Endothelial cell of umbilical vein (primary cell): ENCODE measurements at regions not wholly inside any gene's neighbourhood (a gene's known extent, or its start where the extent isn't known, plus 50 kb on each side); places are given as distances from the start of the nearest gene placed in this dataset.

Experiments used
- BruUV-seq: library from RNA; stranded (reverse); fragments of 400-500 nt; replicated peaks from 2 replicates; lab custom pipeline; 2021; lab: Mats Ljungman, UMichigan
- CTCF ChIA-PET: fragments of 300-600, 350-600 bp; sonication (Branson Sonifier 250); formaldehyde crosslinking; loops from one replicate; lab custom pipeline; 2021; ENCODE audit warnings: antibody characterized with exemption, inconsistent platforms; lab: Charles Lee
- POLR2A ChIA-PET: fragments of 300-600, 350-600 bp; sonication (Branson Sonifier 250); formaldehyde crosslinking; loops from one replicate; lab custom pipeline; 2021; ENCODE audit warnings: antibody characterized with exemption, inconsistent platforms; lab: Charles Lee
- DNase-seq: peaks from one replicate; pipeline ENCODE4 v3.0.0-alpha.2; 2011; ENCODE audit warnings: low read depth, low spot score
- FAIRE-seq: peaks from 2 replicates; lab custom pipeline; 2011; peaks lifted over from hg19 to GRCh38; lab: Jason Lieb, UNC
- H2AFZ ChIP-seq: 2 replicates; pipeline ENCODE4 v1.6.0; 2012; ENCODE audit warnings: low read depth, low read length, control low read depth, inconsistent platforms
- H3K27ac ChIP-seq: 2 replicates; pipeline ENCODE4 v1.5.1; 2011; ENCODE audit warnings: low read depth, mild to moderate bottlenecking, control low read depth, low read length, moderate library complexity; ENCODE audit not compliant: insufficient read depth
- H3K27me3 ChIP-seq, 2 experiments: 2 replicates each; pipeline versions ENCODE4 v1.6.0 to v1.6.1; 2011; ENCODE audit warnings: low read length in 2 of 2, mixed read lengths in 1 of 2; ENCODE audit not compliant: control insufficient read depth in 2 of 2, insufficient read depth in 2 of 2
- H3K36me3 ChIP-seq, 2 experiments: 2 replicates in 1 of 2; 3 replicates in 1 of 2; pipeline ENCODE4 v1.5.1; 2011; ENCODE audit warnings: low read length in 2 of 2, mild to moderate bottlenecking in 1 of 2, moderate library complexity in 1 of 2; ENCODE audit not compliant: control insufficient read depth in 2 of 2, insufficient read depth in 2 of 2; ENCODE audit errors: extremely low read depth in 1 of 2
- H3K4me1 ChIP-seq: 3 replicates; pipeline ENCODE4 v1.5.1; 2011; ENCODE audit warnings: mild to moderate bottlenecking, low read length; ENCODE audit not compliant: control insufficient read depth, insufficient read depth; ENCODE audit errors: extremely low read depth
- H3K4me2 ChIP-seq: 2 replicates; pipeline ENCODE4 v1.6.1; 2011; ENCODE audit warnings: low read length, control low read depth, mixed read lengths; ENCODE audit not compliant: insufficient read depth
- H3K4me3 ChIP-seq, 3 experiments: fragments of 200-600 bp in 1 of 3; sonication (generic), shearing (Covaris generic) in 1 of 3; replicated peaks in 1 of 3; 2 replicates each; pipeline ENCODE4 v1.5.1; 2011 to 2016; ENCODE audit warnings: control low read depth in 3 of 3, low read length in 3 of 3, mild to moderate bottlenecking in 2 of 3, inconsistent platforms in 1 of 3, low read depth in 1 of 3, moderate library complexity in 1 of 3; ENCODE audit not compliant: insufficient read depth in 1 of 3
- H3K79me2 ChIP-seq: 2 replicates; pipeline ENCODE4 v1.6.0; 2012; ENCODE audit warnings: low read length, inconsistent platforms; ENCODE audit not compliant: control insufficient read depth, insufficient read depth
- H3K9ac ChIP-seq: replicated peaks from 2 replicates; pipeline ENCODE3; 2011; ENCODE audit warnings: low read length, control low read depth; ENCODE audit not compliant: insufficient read depth; ENCODE audit errors: extremely low read depth
- H3K9me1 ChIP-seq: replicated peaks from 3 replicates; pipeline ENCODE4 v1.6.0; 2011; ENCODE audit warnings: mild to moderate bottlenecking, low read length; ENCODE audit not compliant: control insufficient read depth, insufficient read depth; ENCODE audit errors: extremely low read depth
- H3K9me3 ChIP-seq: replicated peaks from 2 replicates; pipeline ENCODE4 v1.5.1; 2012; ENCODE audit warnings: low read length, inconsistent platforms; ENCODE audit not compliant: control insufficient read depth, insufficient read depth
- H4K20me1 ChIP-seq: replicated peaks from 2 replicates; pipeline ENCODE3; 2011; ENCODE audit warnings: mild to moderate bottlenecking, low read length; ENCODE audit not compliant: control insufficient read depth, insufficient read depth; ENCODE audit errors: extremely low read depth
- EZH2 ChIP-seq: IDR thresholded peaks from 2 replicates; pipeline ENCODE4 v1.6.1; 2012; ENCODE audit warnings: borderline replicate concordance, low read depth, mild to moderate bottlenecking, moderate library complexity, low read length, inconsistent platforms; ENCODE audit not compliant: severe bottlenecking
- FOS ChIP-seq: IDR thresholded peaks from 2 replicates; pipeline ENCODE4 v1.6.1; 2011; ENCODE audit warnings: mild to moderate bottlenecking, low read length, moderate library complexity, borderline replicate concordance; ENCODE audit not compliant: insufficient read depth
- GATA2 ChIP-seq: IDR thresholded peaks from 2 replicates; pipeline ENCODE4 v1.7.0; 2011; ENCODE audit warnings: low read depth, mild to moderate bottlenecking, moderate library complexity, mixed read lengths, low read length; ENCODE audit not compliant: insufficient read length, insufficient read depth
- JUN ChIP-seq: IDR thresholded peaks from 2 replicates; pipeline ENCODE4 v1.6.1; 2011; ENCODE audit warnings: borderline replicate concordance, low read depth; ENCODE audit not compliant: insufficient read length, insufficient read depth
- MYC ChIP-seq: IDR thresholded peaks from one replicate; pipeline ENCODE4 v1.6.1; 2011; ENCODE audit warnings: mild to moderate bottlenecking, low read depth, low read length
- POLR2A ChIP-seq: IDR thresholded peaks from 2 replicates; pipeline ENCODE4 v1.6.1; 2012; ENCODE audit warnings: low read depth, mild to moderate bottlenecking, control low read depth, low read length
- POLR2AphosphoS5 ChIP-seq: IDR thresholded peaks from 2 replicates; pipeline ENCODE4 v1.6.1; 2012; ENCODE audit warnings: low read depth, mild to moderate bottlenecking, control low read depth, low read length, moderate library complexity; ENCODE audit not compliant: insufficient read depth
- dilution Hi-C: fragments of 300-500 bp; cut with MboI; formaldehyde crosslinking; loops from one replicate; pipeline ENCODE4 v1.15.0; 2019; ENCODE audit warnings: low sequenced_read_pairs; ENCODE audit not compliant: extremely low pct_ligation_motif_present
- intact Hi-C: fragments of 100-400 bp; cut with micrococcal nuclease; formaldehyde crosslinking; loops from one replicate; pipeline ENCODE4 v1.10.0; 2022
- TF ChIP-seq, protein P1 (sequence below), 2 donors: IDR thresholded peaks; 1 replicate in 1 of 2; 2 replicates in 1 of 2; pipeline ENCODE4 v1.5.1; 2011; ENCODE audit warnings: low read length in 2 of 2, mild to moderate bottlenecking in 2 of 2, moderate library complexity in 2 of 2, control low read depth in 1 of 2, inconsistent platforms in 1 of 2, low read depth in 1 of 2; ENCODE audit not compliant: insufficient read depth in 1 of 2; ENCODE audit errors: extremely low read depth in 1 of 2
- TF ChIP-seq, protein P2 (sequence below): IDR thresholded peaks from 2 replicates; pipeline ENCODE4 v1.6.1; 2011; ENCODE audit not compliant: insufficient read depth, insufficient read length

DNA sequence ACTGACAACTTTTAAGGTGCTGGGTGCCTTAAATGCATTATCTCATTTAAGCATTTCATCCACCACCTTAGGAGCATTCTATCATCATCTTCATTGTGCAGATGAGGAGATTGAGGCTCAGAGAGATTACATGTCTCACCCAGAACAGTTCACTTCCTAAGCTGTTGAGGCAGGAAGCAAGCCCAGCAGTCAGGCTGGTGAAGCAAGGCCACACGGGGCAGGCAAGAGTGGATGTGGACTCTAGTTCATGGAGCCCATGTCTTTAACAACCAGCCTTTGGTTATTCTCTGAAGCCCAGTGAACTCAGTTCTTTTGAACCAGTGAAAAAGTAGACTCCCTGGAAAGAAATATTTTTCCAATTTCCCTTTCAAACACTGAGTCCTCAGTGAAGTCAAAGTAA, 294.8 kb upstream of the MGAT5 start:
- Histone ChIP-seq H3K27ac (no peak overlapping the region), H3K36me3 (no peaks in the 10 kb centered on the region), H3K4me1 (no peaks in the 10 kb centered on the region), H3K27me3 (no peaks in the 10 kb centered on the region), H3K4me3 (no peak overlapping the region), H3K9me1 (no peaks in the 10 kb centered on the region), H3K79me2 (no peaks in the 10 kb centered on the region), H4K20me1 (no peaks in the 10 kb centered on the region), H3K9me3 (no peaks in the 10 kb centered on the region), H3K4me2 (no peak overlapping the region), H2AFZ (no peak overlapping the region), H3K9ac (no peak overlapping the region)
- dilution Hi-C loops (no loop called here), intact Hi-C loops (no loop called here)
- BruUV-seq = no TSS peak
- TF ChIP-seq, protein P1, sequence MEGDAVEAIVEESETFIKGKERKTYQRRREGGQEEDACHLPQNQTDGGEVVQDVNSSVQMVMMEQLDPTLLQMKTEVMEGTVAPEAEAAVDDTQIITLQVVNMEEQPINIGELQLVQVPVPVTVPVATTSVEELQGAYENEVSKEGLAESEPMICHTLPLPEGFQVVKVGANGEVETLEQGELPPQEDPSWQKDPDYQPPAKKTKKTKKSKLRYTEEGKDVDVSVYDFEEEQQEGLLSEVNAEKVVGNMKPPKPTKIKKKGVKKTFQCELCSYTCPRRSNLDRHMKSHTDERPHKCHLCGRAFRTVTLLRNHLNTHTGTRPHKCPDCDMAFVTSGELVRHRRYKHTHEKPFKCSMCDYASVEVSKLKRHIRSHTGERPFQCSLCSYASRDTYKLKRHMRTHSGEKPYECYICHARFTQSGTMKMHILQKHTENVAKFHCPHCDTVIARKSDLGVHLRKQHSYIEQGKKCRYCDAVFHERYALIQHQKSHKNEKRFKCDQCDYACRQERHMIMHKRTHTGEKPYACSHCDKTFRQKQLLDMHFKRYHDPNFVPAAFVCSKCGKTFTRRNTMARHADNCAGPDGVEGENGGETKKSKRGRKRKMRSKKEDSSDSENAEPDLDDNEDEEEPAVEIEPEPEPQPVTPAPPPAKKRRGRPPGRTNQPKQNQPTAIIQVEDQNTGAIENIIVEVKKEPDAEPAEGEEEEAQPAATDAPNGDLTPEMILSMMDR (IDR thresholded peaks at IDR 0.05; ENCODE audit: extremely low read depth in 1 of 2, insufficient read depth in 1 of 2, low read depth in 1 of 2, low read length in 2 of 2) = no peak
- TF ChIP-seq GATA2 (no peak), EZH2 (no peak), JUN (no peak), POLR2A (no peak), POLR2AphosphoS5 (no peak), MYC (no peak), FOS (no peak)
- TF ChIP-seq, protein P2, sequence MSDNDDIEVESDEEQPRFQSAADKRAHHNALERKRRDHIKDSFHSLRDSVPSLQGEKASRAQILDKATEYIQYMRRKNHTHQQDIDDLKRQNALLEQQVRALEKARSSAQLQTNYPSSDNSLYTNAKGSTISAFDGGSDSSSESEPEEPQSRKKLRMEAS = no peak
- POLR2A ChIA-PET = no interaction called here
- FAIRE-seq = no peak
- CTCF ChIA-PET = no interaction called here
- DNase-seq = no peak
